Tibial artery (tissue), 4 donors: ENCODE measurements at regions not wholly inside any gene's neighbourhood (a gene's known extent, or its start where the extent isn't known, plus 50 kb on each side); places are given as distances from the start of the nearest gene placed in this dataset.

ENCODE experiments used
- DNase-seq, 2 donors: peaks; one replicate each; pipeline ENCODE4 v3.0.0-alpha.2; 2019
- H3K27ac ChIP-seq, 2 donors: fragments of 200-600 bp; sonication (generic) in 1 of 2; 1 replicate in 1 of 2; 2 replicates in 1 of 2; pipeline ENCODE4 v1.5.1; 2018 to 2019; ENCODE audit warnings: mild to moderate bottlenecking in 1 of 2
- H3K27me3 ChIP-seq, 2 donors: fragments of 200-600 bp; sonication (generic) in 1 of 2; one replicate each; pipeline versions ENCODE4 v1.5.1 to v1.6.0; 2016 to 2019
- H3K36me3 ChIP-seq, 3 donors: fragments of 200-600 bp; sonication (generic) in 2 of 3; one replicate each; pipeline ENCODE4 v1.5.1; 2016 to 2019; ENCODE audit warnings: mild to moderate bottlenecking in 2 of 3
- H3K4me1 ChIP-seq, 4 donors: fragments of 200-600 bp; sonication (generic) in 2 of 4; 1 replicate in 3 of 4; 2 replicates in 1 of 4; pipeline ENCODE4 v1.5.1; 2016 to 2019
- H3K4me3 ChIP-seq, 2 donors: fragments of 200-600 bp; sonication (generic) in 1 of 2; 1 replicate in 1 of 2; 2 replicates in 1 of 2; pipeline ENCODE4 v1.5.1; 2018 to 2019; ENCODE audit warnings: mild to moderate bottlenecking in 2 of 2
- H3K9me3 ChIP-seq, 3 donors: fragments of 200-600 bp; sonication (generic) in 1 of 3; one replicate each; pipeline ENCODE4 v1.5.1; 2016 to 2019
- CTCF ChIP-seq, 2 experiments: fragments of 200-600 bp in 1 of 2; fragments of 450-650 bp in 1 of 2; IDR thresholded peaks; one replicate each; pipeline ENCODE4 v1.5.1; 2017 to 2019; ENCODE audit warnings: antibody characterized with exemption in 2 of 2, mild to moderate bottlenecking in 1 of 2, moderate library complexity in 1 of 2
- intact Hi-C: fragments of 100-400 bp; cut with DNase I; formaldehyde crosslinking; loops from one replicate; pipeline ENCODE4 v1.15.0; 2023; ENCODE audit warnings: low total_unique reads

GRCh38 chr2:19607931-19608771 is 249.7 kb upstream of the OSR1 start:
- DNase-seq, result no peak
- no peak for TF ChIP-seq CTCF (IDR thresholded peaks at IDR 0.05)
- intact Hi-C loops, result no loop called here

GRCh38 chr2:19607400-19607799 is 249.0 kb upstream of the OSR1 start:
- intact Hi-C loops, result no loop called here
- H3K27me3 ChIP-seq, result no peaks in the 10 kb centered on the region
- H3K4me1 ChIP-seq, result no peaks in the 10 kb centered on the region
- TF ChIP-seq CTCF (IDR thresholded peaks at IDR 0.05), result no peak
- H3K9me3 ChIP-seq, result no peaks in the 10 kb centered on the region
- no peak overlapping the region for H3K4me3 ChIP-seq
- H3K27ac ChIP-seq, result no peak overlapping the region
- no peak for DNase-seq
- no peaks in the 10 kb centered on the region for H3K36me3 ChIP-seq

More at GRCh38 chr2:19607931-19608771, 249.7 kb upstream of the OSR1 start:
- H3K27ac ChIP-seq, result no peak overlapping the region
- H3K4me3 ChIP-seq, result no peak overlapping the region
- H3K27me3 ChIP-seq, result no peaks in the 10 kb centered on the region
- no peaks in the 10 kb centered on the region for H3K9me3 ChIP-seq
- H3K4me1 ChIP-seq, result no peaks in the 10 kb centered on the region
- H3K36me3 ChIP-seq, result no peaks in the 10 kb centered on the region

- Histone ChIP-seq H3K36me3 (no peaks in the 10 kb centered on the region), H3K27me3 (no peaks in the 10 kb centered on the region), H3K4me3 (no peak overlapping the region), H3K27ac (no peak overlapping the region), H3K4me1 (peaks cover 0 to 15% (median 8%) of the 10 kb centered on the region in 4 donors), H3K9me3 (no peaks in the 10 kb centered on the region)
- intact Hi-C loops, result no loop called here
- no peak for TF ChIP-seq CTCF (IDR thresholded peaks at IDR 0.05)
- DNase-seq, result no peak
Measured at GRCh38 chr2:19600982-19601381, 242.6 kb upstream of the OSR1 start.

GRCh38 chr2:19600506-19600905 is 242.1 kb upstream of the OSR1 start:
- H3K27me3 ChIP-seq, result no peaks in the 10 kb centered on the region
- H3K36me3 ChIP-seq, result no peaks in the 10 kb centered on the region
- no peak overlapping the region for H3K4me3 ChIP-seq
- intact Hi-C loops, result no loop called here
- no peak for DNase-seq
- H3K27ac ChIP-seq, result no peak overlapping the region
- no peaks in the 10 kb centered on the region for H3K9me3 ChIP-seq
- TF ChIP-seq CTCF (IDR thresholded peaks at IDR 0.05), result no peak
- H3K4me1 ChIP-seq, result peaks cover 0 to 15% (median 8%) of the 10 kb centered on the region in 4 donors

- no peak overlapping the region for H3K4me3 ChIP-seq
- TF ChIP-seq CTCF (IDR thresholded peaks at IDR 0.05), result no peak
- no peaks in the 10 kb centered on the region for H3K9me3 ChIP-seq
- no peak overlapping the region for H3K27ac ChIP-seq
- intact Hi-C loops, result no loop called here
- no peak for DNase-seq
- H3K27me3 ChIP-seq, result no peaks in the 10 kb centered on the region
- H3K4me1 ChIP-seq, result peaks cover 0 to 15% (median 8%) of the 10 kb centered on the region in 4 donors
- no peaks in the 10 kb centered on the region for H3K36me3 ChIP-seq
Measured at GRCh38 chr2:19598971-19599370, 240.5 kb upstream of the OSR1 start.
